NCI-H1694 treated with DMSO at 0.1 percent for 48 hours (cell line): ENCODE measurements at regions not wholly inside any gene's neighbourhood (a gene's known extent, or its start where the extent isn't known, plus 50 kb on each side); places are given as distances from the start of the nearest gene placed in this dataset.

Source experiments
- DNase-seq: peaks from one replicate; lab custom pipeline; 2025; lab: John Stamatoyannopoulos, UW

GRCh38 chr5:145360936-145361335, 474.2 kb downstream of the PRELID2 start:
- DNase-seq: no peak

- no peak for DNase-seq
These were observed 484.6 kb downstream of the PRELID2 start for GRCh38 chr5:145350513-145350912.

GRCh38 chr5:145347026-145347616, 488.0 kb downstream of the PRELID2 start:
- peak; percentile 2 for DNase-seq

GRCh38 chr5:145345511-145346287, 489.4 kb downstream of the PRELID2 start:
- no peak for DNase-seq

GRCh38 chr5:145341842-145342241, 493.3 kb downstream of the PRELID2 start:
- DNase-seq: no peak

- DNase-seq: no peak
These were observed 495.0 kb downstream of the PRELID2 start for GRCh38 chr5:145340099-145340498.

GRCh38 chr5:145324767-145325479, 510.2 kb downstream of the PRELID2 start:
- no peak for DNase-seq

GRCh38 chr5:145324101-145324500, 511.0 kb downstream of the PRELID2 start:
- DNase-seq: no peak

GRCh38 chr5:145316282-145316681, 518.9 kb downstream of the PRELID2 start:
- no peak for DNase-seq

- no peak for DNase-seq
These were observed 527.2 kb downstream of the PRELID2 start for GRCh38 chr5:145307866-145308382.

- no peak for DNase-seq
These were observed 539.8 kb downstream of the PRELID2 start for GRCh38 chr5:145295236-145295835.

- DNase-seq: no peak
These were observed 540.8 kb downstream of the PRELID2 start for GRCh38 chr5:145294331-145294730.

GRCh38 chr5:145293716-145294115, 541.4 kb downstream of the PRELID2 start:
- no peak for DNase-seq

GRCh38 chr5:145292278-145292677, 542.9 kb downstream of the PRELID2 start:
- no peak for DNase-seq

- DNase-seq: no peak
These were observed 551.9 kb downstream of the PRELID2 start for GRCh38 chr5:145283141-145283810.

- no peak for DNase-seq
These were observed 554.3 kb downstream of the PRELID2 start for GRCh38 chr5:145280806-145281205.

GRCh38 chr5:145280214-145280613, 554.9 kb downstream of the PRELID2 start:
- no peak for DNase-seq

- no peak for DNase-seq
These were observed 574.5 kb downstream of the PRELID2 start for GRCh38 chr5:145260670-145261069.

GRCh38 chr5:145247745-145248040, 587.4 kb downstream of the PRELID2 start:
- no peak for DNase-seq

GRCh38 chr5:145246961-145247744, 588.0 kb downstream of the PRELID2 start:
- no peak for DNase-seq

GRCh38 chr5:145246379-145246778, 588.8 kb downstream of the PRELID2 start:
- DNase-seq: no peak
